ENCODE measurements at regions not wholly inside any gene's neighbourhood (a gene's known extent, or its start where the extent isn't known, plus 50 kb on each side); places are given as distances from the start of the nearest gene placed in this dataset.

DNA sequence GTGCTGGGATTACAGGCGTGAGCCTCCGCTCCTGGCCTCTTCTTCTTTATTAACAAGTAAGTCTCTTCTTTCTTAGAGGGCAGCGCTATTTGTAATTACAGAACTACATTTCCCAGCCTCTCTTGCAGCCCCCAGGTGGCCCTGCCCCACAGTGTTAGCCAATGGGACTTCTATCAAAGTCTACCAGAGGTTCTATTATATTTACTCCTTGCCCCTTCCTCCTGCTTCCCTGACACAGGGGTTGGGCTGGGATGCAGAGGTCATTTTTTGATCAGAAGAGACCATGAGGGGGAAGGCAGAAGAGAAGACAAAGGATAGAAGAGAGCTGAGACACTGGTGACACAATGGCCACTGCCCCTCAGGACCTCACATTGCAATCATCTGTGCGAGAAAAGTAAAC, 224.2 kb downstream of the SYK start:
- no peaks in the 10 kb centered on the region for H4K20me1 ChIP-seq (replicated peaks; ENCODE audit: control insufficient read depth, extremely low read depth, insufficient read depth, low read length)
- no peaks in the 10 kb centered on the region for H3K36me3 ChIP-seq (ENCODE audit: control insufficient read depth in 2 of 2, extremely low read depth in 1 of 2, insufficient read depth in 2 of 2, low read length in 2 of 2)
- intact Hi-C loops (cut with micrococcal nuclease) = no loop called here
- H3K4me2 ChIP-seq (ENCODE audit: insufficient read depth, low read length) = no peak overlapping the region
- H3K9ac ChIP-seq (replicated peaks; ENCODE audit: extremely low read depth, insufficient read depth, low read length) = no peak overlapping the region
- H2AFZ ChIP-seq (ENCODE audit: low read depth, low read length) = no peak overlapping the region
- dilution Hi-C loops (cut with MboI; ENCODE audit: extremely low pct_ligation_motif_present, low sequenced_read_pairs) = no loop called here
- FAIRE-seq (no peak), DNase-seq (ENCODE audit: low read depth, low spot score) (no peak)
- ChIA-PET POLR2A (no interaction called here), CTCF (interaction anchor here (1.1 kb wide), 1 partner anchor 111 kb away, joined by 4 read pairs; no protein-coding TSS in a partner anchor)
- no TSS peak for BruUV-seq (replicated peaks)
- no peak overlapping the region for H3K27ac ChIP-seq (ENCODE audit: insufficient read depth, low read depth, low read length)
- no peak for TF ChIP-seq GATA2 (IDR thresholded peaks at IDR 0.05; ENCODE audit: insufficient read depth, insufficient read length, low read depth, low read length)
- no peak for TF ChIP-seq POLR2A (IDR thresholded peaks at IDR 0.05; ENCODE audit: low read depth, low read length)
- no peak for TF ChIP-seq MYC (IDR thresholded peaks at IDR 0.05; ENCODE audit: low read depth, low read length)
- TF ChIP-seq, protein P1, sequence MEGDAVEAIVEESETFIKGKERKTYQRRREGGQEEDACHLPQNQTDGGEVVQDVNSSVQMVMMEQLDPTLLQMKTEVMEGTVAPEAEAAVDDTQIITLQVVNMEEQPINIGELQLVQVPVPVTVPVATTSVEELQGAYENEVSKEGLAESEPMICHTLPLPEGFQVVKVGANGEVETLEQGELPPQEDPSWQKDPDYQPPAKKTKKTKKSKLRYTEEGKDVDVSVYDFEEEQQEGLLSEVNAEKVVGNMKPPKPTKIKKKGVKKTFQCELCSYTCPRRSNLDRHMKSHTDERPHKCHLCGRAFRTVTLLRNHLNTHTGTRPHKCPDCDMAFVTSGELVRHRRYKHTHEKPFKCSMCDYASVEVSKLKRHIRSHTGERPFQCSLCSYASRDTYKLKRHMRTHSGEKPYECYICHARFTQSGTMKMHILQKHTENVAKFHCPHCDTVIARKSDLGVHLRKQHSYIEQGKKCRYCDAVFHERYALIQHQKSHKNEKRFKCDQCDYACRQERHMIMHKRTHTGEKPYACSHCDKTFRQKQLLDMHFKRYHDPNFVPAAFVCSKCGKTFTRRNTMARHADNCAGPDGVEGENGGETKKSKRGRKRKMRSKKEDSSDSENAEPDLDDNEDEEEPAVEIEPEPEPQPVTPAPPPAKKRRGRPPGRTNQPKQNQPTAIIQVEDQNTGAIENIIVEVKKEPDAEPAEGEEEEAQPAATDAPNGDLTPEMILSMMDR (IDR thresholded peaks at IDR 0.05; ENCODE audit: extremely low read depth in 1 of 2, insufficient read depth in 1 of 2, low read depth in 1 of 2, low read length in 2 of 2) = no peak
- H3K4me1 ChIP-seq (ENCODE audit: control insufficient read depth, extremely low read depth, insufficient read depth, low read length) = no peaks in the 10 kb centered on the region
- no peaks in the 10 kb centered on the region for H3K9me1 ChIP-seq (replicated peaks; ENCODE audit: control insufficient read depth, extremely low read depth, insufficient read depth, low read length)
- peaks cover 0 to 2% of the 10 kb centered on the region in 2 experiments for H3K27me3 ChIP-seq (ENCODE audit: control insufficient read depth in 2 of 2, insufficient read depth in 2 of 2, low read length in 2 of 2)
- H3K9me3 ChIP-seq (replicated peaks; ENCODE audit: control insufficient read depth, insufficient read depth, low read length) = no peaks in the 10 kb centered on the region
- H3K4me3 ChIP-seq (replicated peaks in 1 of 3; ENCODE audit: insufficient read depth in 1 of 3, low read depth in 1 of 3, low read length in 3 of 3) = no peak overlapping the region
- no peaks in the 10 kb centered on the region for H3K79me2 ChIP-seq (ENCODE audit: control insufficient read depth, insufficient read depth, low read length)

DNA sequence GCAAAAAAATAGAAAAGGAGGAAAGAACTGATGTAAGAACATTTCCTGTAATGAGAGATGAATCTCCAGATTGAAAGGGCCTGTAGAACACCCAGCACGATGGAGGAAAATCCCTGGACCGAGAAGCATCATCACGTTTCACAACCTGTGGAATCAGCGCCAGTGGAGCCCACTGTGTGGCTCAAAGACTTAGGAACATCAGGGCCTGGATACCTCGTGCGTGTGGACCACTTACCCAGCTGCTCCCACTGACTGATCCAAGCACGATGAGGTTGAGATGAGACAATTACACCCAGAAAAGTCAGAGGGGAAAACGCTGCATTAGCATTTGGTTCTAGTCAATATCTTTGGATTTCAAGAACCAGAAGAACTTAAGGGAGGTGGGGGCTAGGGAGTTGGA, 224.6 kb downstream of the SYK start:
- intact Hi-C loops (cut with micrococcal nuclease) (no loop called here), dilution Hi-C loops (cut with MboI; ENCODE audit: extremely low pct_ligation_motif_present, low sequenced_read_pairs) (no loop called here)
- H4K20me1 ChIP-seq (replicated peaks; ENCODE audit: control insufficient read depth, extremely low read depth, insufficient read depth, low read length) = no peaks in the 10 kb centered on the region
- BruUV-seq (replicated peaks) = no TSS peak
- no peaks in the 10 kb centered on the region for H3K79me2 ChIP-seq (ENCODE audit: control insufficient read depth, insufficient read depth, low read length)
- H3K4me2 ChIP-seq (ENCODE audit: insufficient read depth, low read length) = no peak overlapping the region
- H3K4me3 ChIP-seq (replicated peaks in 1 of 3; ENCODE audit: insufficient read depth in 1 of 3, low read depth in 1 of 3, low read length in 3 of 3) = no peak overlapping the region
- H3K9me3 ChIP-seq (replicated peaks; ENCODE audit: control insufficient read depth, insufficient read depth, low read length) = no peaks in the 10 kb centered on the region
- TF ChIP-seq POLR2A (IDR thresholded peaks at IDR 0.05; ENCODE audit: low read depth, low read length) (no peak), EZH2 (IDR thresholded peaks at IDR 0.05; ENCODE audit: borderline replicate concordance, low read depth, low read length, severe bottlenecking) (no peak), GATA2 (IDR thresholded peaks at IDR 0.05; ENCODE audit: insufficient read depth, insufficient read length, low read depth, low read length) (no peak), JUN (IDR thresholded peaks at IDR 0.05; ENCODE audit: borderline replicate concordance, insufficient read depth, insufficient read length, low read depth) (no peak), MYC (IDR thresholded peaks at IDR 0.05; ENCODE audit: low read depth, low read length) (no peak), MAX (IDR thresholded peaks at IDR 0.05; ENCODE audit: insufficient read depth, insufficient read length) (no peak), POLR2AphosphoS5 (IDR thresholded peaks at IDR 0.05; ENCODE audit: insufficient read depth, low read depth, low read length) (no peak), FOS (IDR thresholded peaks at IDR 0.05; ENCODE audit: borderline replicate concordance, insufficient read depth, low read length) (no peak)
- TF ChIP-seq, protein P1 (IDR thresholded peaks at IDR 0.05; ENCODE audit: extremely low read depth in 1 of 2, insufficient read depth in 1 of 2, low read depth in 1 of 2, low read length in 2 of 2) = no peak
- no peaks in the 10 kb centered on the region for H3K36me3 ChIP-seq (ENCODE audit: control insufficient read depth in 2 of 2, extremely low read depth in 1 of 2, insufficient read depth in 2 of 2, low read length in 2 of 2)
- H3K27ac ChIP-seq (ENCODE audit: insufficient read depth, low read depth, low read length) = no peak overlapping the region
- H3K9ac ChIP-seq (replicated peaks; ENCODE audit: extremely low read depth, insufficient read depth, low read length) = no peak overlapping the region
- H2AFZ ChIP-seq (ENCODE audit: low read depth, low read length) = no peak overlapping the region
- FAIRE-seq (no peak), DNase-seq (ENCODE audit: low read depth, low spot score) (no peak)
- no peaks in the 10 kb centered on the region for H3K4me1 ChIP-seq (ENCODE audit: control insufficient read depth, extremely low read depth, insufficient read depth, low read length)
- peaks cover 0 to 2% of the 10 kb centered on the region in 2 experiments for H3K27me3 ChIP-seq (ENCODE audit: control insufficient read depth in 2 of 2, insufficient read depth in 2 of 2, low read length in 2 of 2)
- H3K9me1 ChIP-seq (replicated peaks; ENCODE audit: control insufficient read depth, extremely low read depth, insufficient read depth, low read length) = no peaks in the 10 kb centered on the region
- POLR2A ChIA-PET = no interaction called here
- CTCF ChIA-PET = interaction anchor here (1.1 kb wide), 1 partner anchor 111 kb away, joined by 4 read pairs; no protein-coding TSS in a partner anchor
